ENCODE measurements at regions not wholly inside any gene's neighbourhood (a gene's known extent, or its start where the extent isn't known, plus 50 kb on each side); places are given as distances from the start of the nearest gene placed in this dataset.

GRCh38 chr12:126383506-126383905, 1318.3 kb downstream of the AACS start:
- H3K4me3 ChIP-seq = no peak overlapping the region
- H3K27ac ChIP-seq = no peak overlapping the region
- H3K36me3 ChIP-seq = no peaks in the 10 kb centered on the region
- H3K4me1 ChIP-seq = no peaks in the 10 kb centered on the region
- no peaks in the 10 kb centered on the region for H3K27me3 ChIP-seq
- DNase-seq = no peak
- H3K9me3 ChIP-seq (replicated peaks) = no peaks in the 10 kb centered on the region

- Histone ChIP-seq H3K9me3 (replicated peaks) (no peaks in the 10 kb centered on the region), H3K27ac (no peak overlapping the region), H3K4me3 (no peak overlapping the region), H3K27me3 (no peaks in the 10 kb centered on the region), H3K4me1 (no peaks in the 10 kb centered on the region), H3K36me3 (no peaks in the 10 kb centered on the region)
- no peak for DNase-seq
Measured at GRCh38 chr12:126384026-126384564, 1318.9 kb downstream of the AACS start.

- no peak overlapping the region for H3K27ac ChIP-seq
- no peaks in the 10 kb centered on the region for H3K36me3 ChIP-seq
- no peaks in the 10 kb centered on the region for H3K9me3 ChIP-seq (replicated peaks)
- DNase-seq = no peak
- H3K4me1 ChIP-seq = no peaks in the 10 kb centered on the region
- H3K4me3 ChIP-seq = no peak overlapping the region
- no peaks in the 10 kb centered on the region for H3K27me3 ChIP-seq
Measured at GRCh38 chr12:126385785-126386184, 1320.5 kb downstream of the AACS start.

GRCh38 chr12:126389220-126389841, 1324.1 kb downstream of the AACS start:
- DNase-seq = no peak
- Histone ChIP-seq H3K27ac (no peak overlapping the region), H3K4me1 (no peaks in the 10 kb centered on the region), H3K4me3 (no peak overlapping the region), H3K9me3 (replicated peaks) (no peaks in the 10 kb centered on the region), H3K36me3 (no peaks in the 10 kb centered on the region), H3K27me3 (no peaks in the 10 kb centered on the region)

GRCh38 chr12:126389961-126390360, 1324.7 kb downstream of the AACS start:
- Histone ChIP-seq H3K36me3 (no peaks in the 10 kb centered on the region), H3K27ac (no peak overlapping the region)
- no peak for DNase-seq

GRCh38 chr12:126390969-126391566, 1325.8 kb downstream of the AACS start:
- H3K9me3 ChIP-seq (replicated peaks) = no peaks in the 10 kb centered on the region
- no peak for DNase-seq
- H3K36me3 ChIP-seq = no peaks in the 10 kb centered on the region
- no peak overlapping the region for H3K27ac ChIP-seq
- H3K4me3 ChIP-seq = no peak overlapping the region
- H3K4me1 ChIP-seq = no peaks in the 10 kb centered on the region
- no peaks in the 10 kb centered on the region for H3K27me3 ChIP-seq

More at GRCh38 chr12:126389961-126390360, 1324.7 kb downstream of the AACS start:
- no peaks in the 10 kb centered on the region for H3K9me3 ChIP-seq (replicated peaks)
- no peaks in the 10 kb centered on the region for H3K27me3 ChIP-seq
- no peaks in the 10 kb centered on the region for H3K4me1 ChIP-seq
- no peak overlapping the region for H3K4me3 ChIP-seq

GRCh38 chr12:126396536-126396935, 1331.3 kb downstream of the AACS start:
- Histone ChIP-seq H3K4me1 (no peaks in the 10 kb centered on the region), H3K36me3 (no peaks in the 10 kb centered on the region), H3K27ac (no peak overlapping the region), H3K27me3 (no peaks in the 10 kb centered on the region), H3K4me3 (no peak overlapping the region), H3K9me3 (replicated peaks) (no peaks in the 10 kb centered on the region)
- DNase-seq = no peak

- H3K4me1 ChIP-seq = no peaks in the 10 kb centered on the region
- no peaks in the 10 kb centered on the region for H3K9me3 ChIP-seq (replicated peaks)
- H3K36me3 ChIP-seq = no peaks in the 10 kb centered on the region
- H3K4me3 ChIP-seq = no peak overlapping the region
- no peak overlapping the region for H3K27ac ChIP-seq
- no peaks in the 10 kb centered on the region for H3K27me3 ChIP-seq
- DNase-seq = no peak
Measured at GRCh38 chr12:126397071-126397581, 1331.9 kb downstream of the AACS start.

- Histone ChIP-seq H3K9me3 (replicated peaks) (no peaks in the 10 kb centered on the region), H3K4me1 (no peaks in the 10 kb centered on the region), H3K36me3 (no peaks in the 10 kb centered on the region), H3K4me3 (no peak overlapping the region), H3K27me3 (no peaks in the 10 kb centered on the region), H3K27ac (no peak overlapping the region)
- DNase-seq = no peak
Measured at GRCh38 chr12:126397660-126398059, 1332.4 kb downstream of the AACS start.

- Histone ChIP-seq H3K9me3 (replicated peaks) (no peaks in the 10 kb centered on the region), H3K27ac (no peak overlapping the region), H3K4me3 (no peak overlapping the region), H3K4me1 (no peaks in the 10 kb centered on the region), H3K27me3 (no peaks in the 10 kb centered on the region), H3K36me3 (no peaks in the 10 kb centered on the region)
- DNase-seq = no peak
Measured at GRCh38 chr12:126400831-126401230, 1335.6 kb downstream of the AACS start.

- Histone ChIP-seq H3K36me3 (no peaks in the 10 kb centered on the region), H3K9me3 (replicated peaks) (no peaks in the 10 kb centered on the region), H3K4me1 (no peaks in the 10 kb centered on the region), H3K27me3 (no peaks in the 10 kb centered on the region), H3K4me3 (no peak overlapping the region), H3K27ac (no peak overlapping the region)
- no peak for DNase-seq
Measured at GRCh38 chr12:126404293-126404881, 1339.2 kb downstream of the AACS start.

- Histone ChIP-seq H3K4me1 (no peaks in the 10 kb centered on the region), H3K36me3 (no peaks in the 10 kb centered on the region)
- DNase-seq = no peak
Measured at GRCh38 chr12:126418400-126418799, 1353.2 kb downstream of the AACS start.

GRCh38 chr12:126419131-126419530, 1353.9 kb downstream of the AACS start:
- no peaks in the 10 kb centered on the region for H3K36me3 ChIP-seq
- no peaks in the 10 kb centered on the region for H3K9me3 ChIP-seq (replicated peaks)
- H3K27me3 ChIP-seq = no peaks in the 10 kb centered on the region
- H3K27ac ChIP-seq = no peak overlapping the region
- H3K4me1 ChIP-seq = no peaks in the 10 kb centered on the region
- H3K4me3 ChIP-seq = no peak overlapping the region
- no peak for DNase-seq

More at GRCh38 chr12:126418400-126418799, 1353.2 kb downstream of the AACS start:
- no peak overlapping the region for H3K27ac ChIP-seq
- no peak overlapping the region for H3K4me3 ChIP-seq
- H3K27me3 ChIP-seq = no peaks in the 10 kb centered on the region
- no peaks in the 10 kb centered on the region for H3K9me3 ChIP-seq (replicated peaks)

GRCh38 chr12:126424696-126425095, 1359.5 kb downstream of the AACS start:
- DNase-seq = no peak
- no peaks in the 10 kb centered on the region for H3K27me3 ChIP-seq

GRCh38 chr12:126425264-126425663, 1360.0 kb downstream of the AACS start:
- no peak overlapping the region for H3K27ac ChIP-seq
- no peaks in the 10 kb centered on the region for H3K36me3 ChIP-seq
- no peaks in the 10 kb centered on the region for H3K27me3 ChIP-seq
- H3K4me3 ChIP-seq = no peak overlapping the region
- H3K4me1 ChIP-seq = no peaks in the 10 kb centered on the region
- no peaks in the 10 kb centered on the region for H3K9me3 ChIP-seq (replicated peaks)
- no peak for DNase-seq

More at GRCh38 chr12:126424696-126425095, 1359.5 kb downstream of the AACS start:
- H3K4me1 ChIP-seq = no peaks in the 10 kb centered on the region
- no peak overlapping the region for H3K27ac ChIP-seq
- no peaks in the 10 kb centered on the region for H3K36me3 ChIP-seq
- no peaks in the 10 kb centered on the region for H3K9me3 ChIP-seq (replicated peaks)
- no peak overlapping the region for H3K4me3 ChIP-seq

Measured in SJCRH30 (cell line).